ENCODE measurements at regions not wholly inside any gene's neighbourhood (a gene's known extent, or its start where the extent isn't known, plus 50 kb on each side); places are given as distances from the start of the nearest gene placed in this dataset.
"Not testable (repeated sequence)": the region's sequence is repeated elsewhere in the genome, so short reads cannot be mapped to it uniquely, and the experiment has no call there.

- Histone ChIP-seq H3K36me3 (no peaks in the 10 kb centered on the region), H3K4me1 (no peaks in the 10 kb centered on the region), H3K4me3 (no peak overlapping the region), H3K27me3 (no peaks in the 10 kb centered on the region), H3K9me3 (no peaks in the 10 kb centered on the region), H3K27ac (no peak overlapping the region)
- TF ChIP-seq, protein P1, sequence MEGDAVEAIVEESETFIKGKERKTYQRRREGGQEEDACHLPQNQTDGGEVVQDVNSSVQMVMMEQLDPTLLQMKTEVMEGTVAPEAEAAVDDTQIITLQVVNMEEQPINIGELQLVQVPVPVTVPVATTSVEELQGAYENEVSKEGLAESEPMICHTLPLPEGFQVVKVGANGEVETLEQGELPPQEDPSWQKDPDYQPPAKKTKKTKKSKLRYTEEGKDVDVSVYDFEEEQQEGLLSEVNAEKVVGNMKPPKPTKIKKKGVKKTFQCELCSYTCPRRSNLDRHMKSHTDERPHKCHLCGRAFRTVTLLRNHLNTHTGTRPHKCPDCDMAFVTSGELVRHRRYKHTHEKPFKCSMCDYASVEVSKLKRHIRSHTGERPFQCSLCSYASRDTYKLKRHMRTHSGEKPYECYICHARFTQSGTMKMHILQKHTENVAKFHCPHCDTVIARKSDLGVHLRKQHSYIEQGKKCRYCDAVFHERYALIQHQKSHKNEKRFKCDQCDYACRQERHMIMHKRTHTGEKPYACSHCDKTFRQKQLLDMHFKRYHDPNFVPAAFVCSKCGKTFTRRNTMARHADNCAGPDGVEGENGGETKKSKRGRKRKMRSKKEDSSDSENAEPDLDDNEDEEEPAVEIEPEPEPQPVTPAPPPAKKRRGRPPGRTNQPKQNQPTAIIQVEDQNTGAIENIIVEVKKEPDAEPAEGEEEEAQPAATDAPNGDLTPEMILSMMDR (IDR thresholded peaks at IDR 0.05), result no peak
- TF ChIP-seq POLR2AphosphoS5 (IDR thresholded peaks at IDR 0.05; ENCODE audit: insufficient read depth in 1 of 2, low read depth in 1 of 2) (no peak), POLR2A (IDR thresholded peaks at IDR 0.05) (no peak)
- intact Hi-C loops (cut with DNase I), result no loop called here
- no peak for DNase-seq (ENCODE audit: extremely low spot score in 2 of 2)
Observed at GRCh38 chrX:27163236-27163635, 299.9 kb downstream of the PPP4R3C start.

- DNase-seq (ENCODE audit: extremely low spot score in 2 of 2), result no peak
- TF ChIP-seq POLR2AphosphoS5 (IDR thresholded peaks at IDR 0.05; ENCODE audit: insufficient read depth in 1 of 2, low read depth in 1 of 2), result no peak
- no peaks in the 10 kb centered on the region for H3K27me3 ChIP-seq
- no peak overlapping the region for H3K4me3 ChIP-seq
- intact Hi-C loops (cut with DNase I), result no loop called here
- no peaks in the 10 kb centered on the region for H3K9me3 ChIP-seq
- H3K36me3 ChIP-seq, result no peaks in the 10 kb centered on the region
- H3K4me1 ChIP-seq, result no peaks in the 10 kb centered on the region
- H3K27ac ChIP-seq, result no peak overlapping the region
Observed at GRCh38 chrX:27162496-27162895, 300.6 kb downstream of the PPP4R3C start.

- H3K9me3 ChIP-seq; H3K27ac ChIP-seq; DNase-seq (ENCODE audit: extremely low spot score in 2 of 2); H3K4me1 ChIP-seq; H3K4me3 ChIP-seq; H3K36me3 ChIP-seq; intact Hi-C loops (cut with DNase I); H3K27me3 ChIP-seq: not testable (repeated sequence)
Observed at GRCh38 chrX:27156921-27157320, 306.2 kb downstream of the PPP4R3C start.

DNA sequence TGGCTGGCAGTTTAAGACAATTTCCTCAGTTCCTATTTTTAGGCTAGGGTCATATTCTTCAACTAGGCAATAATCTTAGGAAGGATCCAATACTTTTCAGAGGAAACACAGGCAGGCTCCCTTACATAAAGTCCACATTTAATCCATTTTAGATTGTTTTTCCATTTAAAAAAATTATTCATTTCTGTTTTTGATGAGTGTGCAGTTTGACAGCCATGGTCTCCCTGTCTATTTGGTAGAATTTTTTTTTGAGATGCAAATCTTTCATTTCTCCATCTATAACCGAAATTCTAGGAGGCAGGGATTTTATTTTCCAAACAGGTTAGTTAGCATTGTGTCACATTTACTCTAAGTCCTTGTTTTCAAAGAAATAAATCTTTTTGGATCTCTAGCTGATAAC, 326.8 kb downstream of the PPP4R3C start:
- TF ChIP-seq, protein P1 (IDR thresholded peaks at IDR 0.05), result no peak
- no peak for TF ChIP-seq POLR2A (IDR thresholded peaks at IDR 0.05)
- TF ChIP-seq POLR2AphosphoS5 (IDR thresholded peaks at IDR 0.05; ENCODE audit: insufficient read depth in 1 of 2, low read depth in 1 of 2), result no peak
- Histone ChIP-seq H3K36me3 (no peaks in the 10 kb centered on the region), H3K9me3 (no peaks in the 10 kb centered on the region), H3K27ac (no peak overlapping the region), H3K4me1 (no peaks in the 10 kb centered on the region), H3K27me3 (no peaks in the 10 kb centered on the region), H3K4me3 (no peak overlapping the region)
- intact Hi-C loops (cut with DNase I), result no loop called here
- DNase-seq (ENCODE audit: extremely low spot score in 2 of 2), result no peak

- TF ChIP-seq, protein P1 (IDR thresholded peaks at IDR 0.05), result no peak
- TF ChIP-seq POLR2AphosphoS5 (IDR thresholded peaks at IDR 0.05; ENCODE audit: insufficient read depth in 1 of 2, low read depth in 1 of 2), result no peak
- TF ChIP-seq POLR2A (IDR thresholded peaks at IDR 0.05), result no peak
- H3K9me3 ChIP-seq, result no peaks in the 10 kb centered on the region
- H3K27me3 ChIP-seq, result no peaks in the 10 kb centered on the region
- H3K27ac ChIP-seq, result no peak overlapping the region
- H3K36me3 ChIP-seq, result no peaks in the 10 kb centered on the region
- DNase-seq (ENCODE audit: extremely low spot score in 2 of 2), result no peak
- intact Hi-C loops (cut with DNase I), result no loop called here
- no peak overlapping the region for H3K4me3 ChIP-seq
- H3K4me1 ChIP-seq, result no peaks in the 10 kb centered on the region
Observed at GRCh38 chrX:27132862-27133261, 330.3 kb downstream of the PPP4R3C start.

DNA sequence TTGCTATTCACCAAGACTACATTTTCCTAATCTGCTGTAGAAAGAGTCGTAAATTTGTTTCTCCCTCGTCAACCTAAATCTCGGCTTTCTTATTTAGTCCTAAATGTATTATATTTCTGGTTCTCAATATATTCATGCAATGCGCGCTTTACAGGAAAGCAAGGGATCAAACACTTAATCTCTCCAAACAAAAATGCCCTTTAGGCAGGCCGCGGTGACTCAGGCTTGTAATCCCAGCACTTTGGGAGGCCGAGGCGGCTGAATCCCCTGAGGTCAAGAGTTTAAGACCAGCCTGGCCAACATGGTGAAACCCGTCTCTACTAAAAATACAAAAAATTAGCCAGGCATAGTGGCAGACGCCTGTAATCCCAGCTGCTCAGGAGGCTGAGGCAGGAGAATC, 376.0 kb downstream of the PPP4R3C start:
- intact Hi-C loops (cut with DNase I); H3K4me1 ChIP-seq; H3K36me3 ChIP-seq; H3K27me3 ChIP-seq; H3K27ac ChIP-seq; H3K9me3 ChIP-seq; DNase-seq (ENCODE audit: extremely low spot score in 2 of 2); H3K4me3 ChIP-seq: not testable (repeated sequence)

- intact Hi-C loops (cut with DNase I), result no loop called here
- no peak for DNase-seq (ENCODE audit: extremely low spot score in 2 of 2)
- H3K27ac ChIP-seq, result no peak overlapping the region
- H3K4me3 ChIP-seq, result no peak overlapping the region
- TF ChIP-seq, protein P1 (IDR thresholded peaks at IDR 0.05), result no peak
- TF ChIP-seq POLR2AphosphoS5 (IDR thresholded peaks at IDR 0.05; ENCODE audit: insufficient read depth in 1 of 2, low read depth in 1 of 2), result no peak
- no peak for TF ChIP-seq POLR2A (IDR thresholded peaks at IDR 0.05)
- H3K27me3 ChIP-seq, result no peaks in the 10 kb centered on the region
- H3K9me3 ChIP-seq, result no peaks in the 10 kb centered on the region
- no peaks in the 10 kb centered on the region for H3K36me3 ChIP-seq
- H3K4me1 ChIP-seq, result no peaks in the 10 kb centered on the region
Observed at GRCh38 chrX:27086237-27086636, 376.9 kb downstream of the PPP4R3C start.

Data from vagina (tissue), 2 donors.